Small intestine (tissue), 7 donors: ENCODE measurements at regions not wholly inside any gene's neighbourhood (a gene's known extent, or its start where the extent isn't known, plus 50 kb on each side); places are given as distances from the start of the nearest gene placed in this dataset.
A peak's percentile ranks its signal among the peaks of the same experiment; 100 is the strongest.

Source experiments
- DNase-seq, 2 donors: peaks; one replicate each; pipeline versions ENCODE4 v3.0.0 to v3.0.0-alpha.2; 2013
- FAIRE-seq: peaks from 2 replicates; lab custom pipeline; 2012; peaks lifted over from hg19 to GRCh38; lab: Jason Lieb, UNC
- H3K27ac ChIP-seq, 3 donors: one replicate each; pipeline ENCODE4 v1.5.1; 2013; ENCODE audit warnings: low read length in 2 of 3, mild to moderate bottlenecking in 2 of 3, control low read depth in 1 of 3, inconsistent platforms in 1 of 3, low read depth in 1 of 3, moderate library complexity in 1 of 3
- H3K27me3 ChIP-seq, 3 donors: one replicate each; pipeline ENCODE4 v1.6.1; 2013; ENCODE audit warnings: low read length in 3 of 3, inconsistent platforms in 1 of 3; ENCODE audit not compliant: control insufficient read depth in 3 of 3, insufficient read depth in 3 of 3
- H3K36me3 ChIP-seq, 3 donors: one replicate each; pipeline ENCODE4 v1.6.1; 2013; ENCODE audit warnings: low read length in 3 of 3, inconsistent platforms in 1 of 3, low read depth in 1 of 3, mild to moderate bottlenecking in 1 of 3, moderate library complexity in 1 of 3; ENCODE audit not compliant: control insufficient read depth in 3 of 3, insufficient read depth in 2 of 3
- H3K4me1 ChIP-seq, 3 donors: one replicate each; pipeline ENCODE4 v1.6.1; 2013; ENCODE audit warnings: low read length in 2 of 3, inconsistent platforms in 1 of 3, low read depth in 1 of 3, mild to moderate bottlenecking in 1 of 3, moderate library complexity in 1 of 3; ENCODE audit not compliant: control insufficient read depth in 3 of 3, insufficient read depth in 2 of 3
- H3K4me3 ChIP-seq, 3 donors: one replicate each; pipeline ENCODE4 v1.5.1; 2013; ENCODE audit warnings: low read length in 3 of 3, control low read depth in 1 of 3, inconsistent platforms in 1 of 3, low read depth in 1 of 3, mild to moderate bottlenecking in 1 of 3, moderate library complexity in 1 of 3
- H3K9me3 ChIP-seq, 2 donors: one replicate each; pipeline ENCODE4 v1.6.1; 2013; ENCODE audit warnings: low read depth in 1 of 2, low read length in 1 of 2; ENCODE audit not compliant: control insufficient read depth in 2 of 2, insufficient read depth in 1 of 2
- WGBS, 3 donors: extraction: QIAGEN DNeasy Blood & Tissue Kit; methylation state at CpG; one replicate each; pipeline ENCODE4 v1.1.7; 2013; 5-methylcytosine and 5-hydroxymethylcytosine counted together
- donor health status: healthy with polysubstance abuse.
- donor health status: control.
- donor health status: control.
- donor health status: Bipolar disorder and iron deficiency.
- donor health status: healthy.

DNA sequence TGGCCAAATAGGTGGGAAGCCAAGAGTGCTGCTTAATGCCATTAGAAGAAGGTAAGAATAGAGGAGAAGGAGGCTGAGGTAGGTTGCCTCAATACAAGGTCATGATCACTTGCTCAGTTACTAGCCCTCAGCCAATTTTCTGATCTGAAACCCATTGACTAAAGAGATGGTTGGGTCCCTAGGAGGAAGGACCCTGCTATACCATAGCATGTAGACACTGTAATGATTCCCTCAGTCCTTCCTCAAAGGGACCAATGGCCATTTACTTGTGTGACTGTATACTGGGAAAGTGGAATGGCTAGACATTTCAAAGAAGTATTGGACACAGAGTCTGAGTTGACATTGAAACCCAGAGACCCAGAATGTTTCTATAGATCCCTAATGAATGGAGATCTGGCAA, 108.5 kb upstream of the MAP1B start:
- Histone ChIP-seq H3K27me3 (peaks cover 0 to 4% (median 0%) of the 10 kb centered on the region in 3 donors), H3K4me3 (no peak overlapping the region), H3K36me3 (no peaks in the 10 kb centered on the region), H3K4me1 (no peaks in the 10 kb centered on the region), H3K9me3 (no peaks in the 10 kb centered on the region), H3K27ac (no peak overlapping the region)
- DNase-seq (no peak), FAIRE-seq (no peak)

DNA sequence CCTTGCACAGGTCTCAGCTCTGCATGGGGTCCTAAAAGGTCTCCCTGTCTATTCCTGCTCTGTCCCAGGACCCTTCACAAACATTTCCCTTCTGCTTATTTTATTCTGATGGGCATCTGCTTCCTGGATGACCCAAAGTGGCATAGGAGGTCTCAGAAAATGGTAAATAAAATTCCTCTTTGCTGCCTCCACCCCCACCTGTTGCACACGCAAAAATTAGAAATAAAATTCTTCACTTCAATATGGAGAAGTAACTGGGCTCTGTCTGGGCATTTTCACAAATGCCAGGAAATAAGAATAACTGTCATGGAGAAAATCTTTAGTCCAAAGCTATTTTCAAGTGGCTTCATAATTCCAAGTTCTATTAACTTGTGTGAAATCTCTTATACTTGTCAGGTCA, 106.6 kb upstream of the MAP1B start:
- FAIRE-seq (no peak), DNase-seq (no peak)
- Histone ChIP-seq H3K36me3 (no peaks in the 10 kb centered on the region), H3K4me1 (no peaks in the 10 kb centered on the region), H3K27ac (no peak overlapping the region), H3K9me3 (no peaks in the 10 kb centered on the region), H3K27me3 (peaks cover 0 to 8% (median 0%) of the 10 kb centered on the region in 3 donors), H3K4me3 (no peak overlapping the region)
- 83 to 95% (median 91%) methylated on average over 1 of the region's 1 CpG for WGBS, 3 donors

DNA sequence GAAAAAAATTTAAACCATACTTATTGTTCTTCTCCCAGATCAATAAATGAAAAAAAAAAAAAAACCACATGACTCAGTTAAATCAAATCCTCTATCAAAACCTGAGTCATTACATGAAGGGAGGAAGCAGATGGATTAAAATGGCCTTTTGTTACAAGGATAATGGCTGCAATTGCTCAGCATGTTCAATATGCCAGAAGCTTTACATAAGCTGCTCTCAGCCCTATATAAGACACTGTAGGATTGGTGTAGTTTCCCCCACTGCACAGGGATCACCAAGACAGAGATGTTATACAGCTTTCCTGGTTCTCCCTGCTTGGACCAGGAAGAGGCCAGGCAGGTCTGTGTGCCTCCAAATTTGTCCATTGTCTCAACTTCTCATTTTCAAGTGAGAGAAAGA, 101.6 kb upstream of the MAP1B start:
- Histone ChIP-seq H3K4me3 (no peak overlapping the region), H3K36me3 (no peaks in the 10 kb centered on the region), H3K27me3 (peaks cover 0 to 6% (median 0%) of the 10 kb centered on the region in 3 donors), H3K9me3 (no peaks in the 10 kb centered on the region), H3K4me1 (no peaks in the 10 kb centered on the region), H3K27ac (no peak overlapping the region)
- no peak for FAIRE-seq
- no peak for DNase-seq

DNA sequence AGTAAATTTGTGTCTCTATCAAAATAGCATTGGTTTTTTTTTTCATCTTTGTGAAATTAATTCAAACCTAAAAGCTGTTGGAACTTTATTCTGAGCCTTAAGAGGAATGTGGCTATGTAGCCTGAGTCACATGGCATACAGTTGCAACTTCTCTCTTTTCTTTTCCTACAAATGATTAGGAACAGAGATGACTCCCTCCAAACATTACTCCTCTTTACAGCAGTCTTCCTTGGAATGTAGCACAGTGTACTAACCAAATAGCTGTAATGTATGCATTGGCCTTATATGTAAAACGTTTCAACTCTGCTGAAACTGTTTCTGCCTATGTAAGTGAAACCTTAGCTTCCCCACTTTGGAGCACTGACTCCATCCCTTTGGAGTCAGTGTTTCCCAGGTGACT, 100.9 kb upstream of the MAP1B start:
- no peak for FAIRE-seq
- Histone ChIP-seq H3K27ac (no peak overlapping the region), H3K4me3 (no peak overlapping the region), H3K36me3 (no peaks in the 10 kb centered on the region), H3K4me1 (no peaks in the 10 kb centered on the region), H3K27me3 (peaks cover 0 to 6% (median 0%) of the 10 kb centered on the region in 3 donors), H3K9me3 (no peaks in the 10 kb centered on the region)
- 19 to 30% (median 28%) methylated on average over 1 of the region's 1 CpG for WGBS, 3 donors
- no peak for DNase-seq

DNA sequence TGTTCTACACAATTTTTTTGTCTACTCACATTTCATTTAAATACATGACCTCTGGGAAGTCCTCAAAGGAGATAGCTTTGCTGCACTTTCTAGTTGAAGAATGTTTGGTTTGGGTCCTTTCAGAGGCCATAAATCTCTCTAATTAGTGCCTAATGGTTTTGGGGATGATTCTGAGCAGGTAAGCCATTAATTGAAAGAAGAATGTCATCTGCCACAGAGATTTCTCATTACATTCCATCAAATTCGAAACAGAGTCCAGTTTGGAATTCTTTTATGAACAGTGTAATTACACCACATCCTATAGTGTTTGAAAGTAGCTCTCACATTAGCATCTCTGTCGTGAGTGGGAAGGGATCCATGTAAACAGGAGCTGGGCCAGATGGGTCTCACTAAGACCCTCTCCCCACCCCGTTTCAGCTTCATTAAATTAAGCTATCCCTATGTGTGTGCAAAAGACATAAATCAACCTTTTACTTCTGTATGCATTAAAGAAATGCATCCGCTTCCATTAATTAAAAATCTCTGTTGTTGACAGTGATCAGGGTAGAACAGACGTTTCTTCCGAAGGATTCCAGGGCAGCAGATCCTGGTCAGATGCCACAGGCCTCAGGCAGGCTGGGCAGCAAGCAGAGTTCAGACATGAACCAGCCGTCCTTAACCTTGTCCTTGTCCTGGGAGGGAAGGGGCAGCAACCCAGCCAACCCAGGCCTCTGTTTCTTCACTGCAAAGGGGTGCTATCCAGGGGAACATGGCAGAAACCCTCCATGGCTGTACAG, 99.8 kb upstream of the MAP1B start:
- H3K4me3 ChIP-seq: no peak overlapping the region
- DNase-seq (no peak), FAIRE-seq (no peak)
- no peaks in the 10 kb centered on the region for H3K36me3 ChIP-seq
- 67 to 69% (median 69%) methylated on average over 7 of the region's 7 CpGs for WGBS, 3 donors
- no peaks in the 10 kb centered on the region for H3K4me1 ChIP-seq
- H3K27ac ChIP-seq: no peak overlapping the region
- no peaks in the 10 kb centered on the region for H3K9me3 ChIP-seq
- H3K27me3 ChIP-seq: peaks cover 0 to 12% (median 0%) of the 10 kb centered on the region in 3 donors

DNA sequence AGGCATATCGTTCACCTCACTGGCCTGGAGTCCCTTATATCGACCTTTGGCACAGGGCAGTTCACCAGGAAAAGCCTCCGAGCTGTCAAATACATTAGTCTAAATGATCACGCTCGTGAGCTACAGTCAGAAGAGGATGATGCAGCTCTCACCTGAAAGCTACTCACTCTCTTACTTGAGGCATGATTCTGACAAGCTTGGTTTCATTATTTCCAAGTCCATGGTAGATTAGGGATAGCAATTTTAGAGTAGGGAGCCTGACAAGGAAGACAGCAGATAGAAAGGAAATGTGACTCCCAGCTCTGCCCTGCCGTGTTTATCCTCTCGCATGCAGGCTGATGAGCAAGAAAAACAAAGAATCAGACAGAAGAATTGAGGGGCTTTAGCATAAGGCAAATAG, 98.0 kb upstream of the MAP1B start:
- FAIRE-seq (no peak), DNase-seq (peak in 1 of 2 donors; percentile 35)
- Histone ChIP-seq H3K9me3 (no peaks in the 10 kb centered on the region), H3K4me3 (no peak overlapping the region), H3K36me3 (no peaks in the 10 kb centered on the region), H3K4me1 (no peaks in the 10 kb centered on the region), H3K27ac (no peak overlapping the region), H3K27me3 (peaks cover 0 to 9% (median 0%) of the 10 kb centered on the region in 3 donors)
- WGBS, 3 donors: 18 to 43% (median 30%) methylated on average over 7 of the region's 7 CpGs

DNA sequence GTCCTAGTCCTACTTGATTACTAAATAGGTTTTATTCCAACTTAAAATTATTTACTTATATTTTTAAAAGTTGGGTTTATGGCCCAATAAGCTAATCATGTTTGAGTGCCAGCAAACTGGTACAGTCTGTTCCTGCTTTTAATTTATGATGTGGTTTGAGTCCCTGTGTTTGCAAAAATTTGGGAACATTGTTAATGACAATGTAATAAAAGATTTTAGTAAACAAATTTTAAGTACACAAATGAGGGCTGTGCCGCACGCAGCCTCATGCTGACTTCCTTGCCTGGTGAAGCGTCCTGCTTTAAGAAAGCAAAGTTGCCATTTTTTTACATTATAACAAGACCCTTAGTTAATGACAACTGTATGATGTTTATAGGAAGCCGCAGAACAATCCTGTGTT, 96.8 kb upstream of the MAP1B start:
- 70 to 91% (median 86%) methylated on average over 4 of the region's 4 CpGs for WGBS, 3 donors
- FAIRE-seq (no peak), DNase-seq (no peak)
- Histone ChIP-seq H3K4me3 (no peak overlapping the region), H3K4me1 (no peaks in the 10 kb centered on the region), H3K27me3 (peaks cover 0 to 6% (median 0%) of the 10 kb centered on the region in 3 donors), H3K27ac (no peak overlapping the region), H3K36me3 (no peaks in the 10 kb centered on the region), H3K9me3 (no peaks in the 10 kb centered on the region)

DNA sequence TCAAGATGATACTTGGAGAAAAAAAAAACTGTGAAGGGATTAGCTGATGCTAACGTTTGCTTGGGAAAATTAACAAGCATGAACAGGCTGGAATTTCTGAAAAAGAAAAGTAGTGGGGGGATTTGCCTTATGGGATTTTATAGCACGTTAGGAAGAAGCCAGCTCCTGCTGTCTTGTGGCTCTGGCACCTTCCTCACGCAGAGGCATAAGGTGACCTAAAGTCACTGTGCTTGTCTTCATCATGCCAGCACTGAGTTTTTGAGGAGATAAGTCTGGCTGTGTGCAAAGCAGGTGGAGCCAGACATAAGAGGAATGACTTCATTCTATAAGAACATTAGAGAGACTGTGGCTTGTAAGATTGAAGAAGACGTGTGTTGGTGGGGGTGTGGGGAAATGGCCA, 94.4 kb upstream of the MAP1B start:
- Histone ChIP-seq H3K27me3 (peaks cover 0 to 6% (median 0%) of the 10 kb centered on the region in 3 donors), H3K9me3 (no peaks in the 10 kb centered on the region), H3K4me1 (no peaks in the 10 kb centered on the region), H3K4me3 (no peak overlapping the region), H3K36me3 (no peaks in the 10 kb centered on the region), H3K27ac (no peak overlapping the region)
- no peak for DNase-seq
- FAIRE-seq: no peak
- WGBS, 3 donors: 59 to 70% (median 61%) methylated on average over 4 of the region's 4 CpGs
